ENCODE measurements at regions not wholly inside any gene's neighbourhood (a gene's known extent, or its start where the extent isn't known, plus 50 kb on each side); places are given as distances from the start of the nearest gene placed in this dataset.

DNA sequence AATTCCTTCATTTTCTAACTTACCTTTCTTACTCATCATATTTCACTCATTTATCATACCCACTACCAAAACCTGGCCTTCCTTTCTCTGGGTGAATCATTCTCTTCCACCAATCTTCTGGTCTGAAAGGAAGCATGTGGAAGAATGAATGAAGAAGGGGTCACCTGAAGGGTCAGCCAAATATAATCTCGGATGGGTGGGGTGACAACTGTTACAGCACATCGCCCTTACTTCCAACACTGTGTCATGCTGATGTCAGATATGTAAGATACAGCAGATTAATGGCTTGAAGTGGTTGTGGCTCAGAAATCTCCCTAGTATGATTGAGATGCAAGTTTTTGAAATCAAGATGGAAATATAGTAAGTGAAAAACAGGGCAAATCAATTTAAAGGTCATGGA lies 401.7 kb upstream of the HTR2A start:
- Histone ChIP-seq H3K36me3 (no peaks in the 10 kb centered on the region), H3K27ac (no peak overlapping the region), H3K9me3 (ENCODE audit: severe bottlenecking) (no peaks in the 10 kb centered on the region), H3K27me3 (ENCODE audit: insufficient read depth, low read depth, severe bottlenecking) (no peaks in the 10 kb centered on the region), H3K4me3 (ENCODE audit: low read depth, low read length) (no peak overlapping the region)
- no peak for DNase-seq
- TF ChIP-seq CTCF (IDR thresholded peaks at IDR 0.05; ENCODE audit: low read depth, low read length): no peak

GRCh38 chr13:47294691-47295090 lies 397.8 kb upstream of the HTR2A start:
- no peak overlapping the region for H3K4me3 ChIP-seq (ENCODE audit: low read depth, low read length)
- H3K27ac ChIP-seq: no peak overlapping the region
- DNase-seq: no peak
- no peak for TF ChIP-seq CTCF (IDR thresholded peaks at IDR 0.05; ENCODE audit: low read depth, low read length)
- H3K36me3 ChIP-seq: no peaks in the 10 kb centered on the region
- H3K9me3 ChIP-seq (ENCODE audit: severe bottlenecking): no peaks in the 10 kb centered on the region
- no peaks in the 10 kb centered on the region for H3K27me3 ChIP-seq (ENCODE audit: insufficient read depth, low read depth, severe bottlenecking)

DNA sequence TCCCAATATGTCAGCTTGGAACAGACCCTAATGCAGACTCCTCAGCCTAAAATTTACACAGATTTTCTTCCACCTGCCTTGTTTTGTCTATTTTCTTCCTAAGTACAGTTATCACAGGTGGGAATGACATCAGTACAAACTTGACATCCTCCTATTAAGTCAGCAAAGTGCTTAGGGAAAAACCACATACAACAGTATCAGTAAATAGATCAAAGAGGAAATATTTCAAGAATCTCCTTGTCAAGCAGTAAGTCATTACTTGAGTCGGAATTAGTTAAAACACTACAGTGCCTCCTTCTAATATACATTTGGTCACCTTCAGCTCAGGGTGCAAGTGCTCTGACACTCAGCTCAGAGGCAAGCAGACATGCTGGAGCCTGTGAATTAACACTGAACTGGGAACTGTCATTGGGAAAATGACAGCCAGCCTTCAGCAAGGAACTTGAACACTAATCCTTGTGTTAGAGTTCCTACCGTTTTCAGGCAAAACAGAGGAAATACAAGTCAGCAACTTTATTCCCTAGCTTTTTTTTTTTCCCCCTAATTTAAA lies 394.3 kb upstream of the HTR2A start:
- no peaks in the 10 kb centered on the region for H3K27me3 ChIP-seq (ENCODE audit: insufficient read depth, low read depth, severe bottlenecking)
- no peak for TF ChIP-seq CTCF (IDR thresholded peaks at IDR 0.05; ENCODE audit: low read depth, low read length)
- no peak overlapping the region for H3K4me3 ChIP-seq (ENCODE audit: low read depth, low read length)
- H3K36me3 ChIP-seq: no peaks in the 10 kb centered on the region
- no peaks in the 10 kb centered on the region for H3K9me3 ChIP-seq (ENCODE audit: severe bottlenecking)
- no peak overlapping the region for H3K27ac ChIP-seq
- no peak for DNase-seq

DNA sequence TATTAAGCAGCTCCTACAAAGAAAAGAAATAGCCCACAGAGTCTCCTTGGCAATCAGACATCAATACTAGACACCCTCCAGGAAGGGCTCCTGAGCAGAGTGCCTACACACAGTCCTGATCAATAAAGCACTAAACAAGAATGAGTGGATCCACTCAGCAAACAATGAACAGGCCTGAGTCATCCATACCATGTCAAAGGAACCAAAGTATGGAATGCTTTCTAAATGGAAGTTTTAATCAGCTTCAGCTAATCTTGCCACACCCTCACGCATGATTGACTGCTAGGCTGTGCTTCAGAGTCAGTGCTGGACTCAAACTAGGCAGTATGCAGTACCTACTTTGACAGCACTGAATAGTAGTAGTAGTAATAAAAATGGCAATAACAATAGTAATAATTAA lies 392.7 kb upstream of the HTR2A start:
- Histone ChIP-seq H3K36me3 (no peaks in the 10 kb centered on the region), H3K4me3 (ENCODE audit: low read depth, low read length) (no peak overlapping the region), H3K27me3 (ENCODE audit: insufficient read depth, low read depth, severe bottlenecking) (no peaks in the 10 kb centered on the region), H3K27ac (no peak overlapping the region), H3K9me3 (ENCODE audit: severe bottlenecking) (no peaks in the 10 kb centered on the region)
- DNase-seq: no peak
- no peak for TF ChIP-seq CTCF (IDR thresholded peaks at IDR 0.05; ENCODE audit: low read depth, low read length)

GRCh38 chr13:47288546-47288945 lies 391.7 kb upstream of the HTR2A start:
- Histone ChIP-seq H3K27me3 (ENCODE audit: insufficient read depth, low read depth, severe bottlenecking) (no peaks in the 10 kb centered on the region), H3K4me3 (ENCODE audit: low read depth, low read length) (no peak overlapping the region), H3K9me3 (ENCODE audit: severe bottlenecking) (no peaks in the 10 kb centered on the region), H3K36me3 (no peaks in the 10 kb centered on the region), H3K27ac (no peak overlapping the region)
- DNase-seq: no peak
- no peak for TF ChIP-seq CTCF (IDR thresholded peaks at IDR 0.05; ENCODE audit: low read depth, low read length)

GRCh38 chr13:47287291-47287751 lies 390.5 kb upstream of the HTR2A start:
- no peak for TF ChIP-seq CTCF (IDR thresholded peaks at IDR 0.05; ENCODE audit: low read depth, low read length)
- H3K36me3 ChIP-seq: no peaks in the 10 kb centered on the region
- no peak overlapping the region for H3K4me3 ChIP-seq (ENCODE audit: low read depth, low read length)
- DNase-seq: no peak
- no peak overlapping the region for H3K27ac ChIP-seq
- no peaks in the 10 kb centered on the region for H3K9me3 ChIP-seq (ENCODE audit: severe bottlenecking)
- H3K27me3 ChIP-seq (ENCODE audit: insufficient read depth, low read depth, severe bottlenecking): no peaks in the 10 kb centered on the region

All from WERI-Rb-1 (cell line).